Endothelial cell of umbilical vein (primary cell): ENCODE measurements at regions not wholly inside any gene's neighbourhood (a gene's known extent, or its start where the extent isn't known, plus 50 kb on each side); places are given as distances from the start of the nearest gene placed in this dataset.

Source experiments
- BruUV-seq: library from RNA; stranded (reverse); fragments of 400-500 nt; replicated peaks from 2 replicates; lab custom pipeline; 2021; lab: Mats Ljungman, UMichigan
- CTCF ChIA-PET: fragments of 300-600, 350-600 bp; sonication (Branson Sonifier 250); formaldehyde crosslinking; loops from one replicate; lab custom pipeline; 2021; ENCODE audit warnings: antibody characterized with exemption, inconsistent platforms; lab: Charles Lee
- POLR2A ChIA-PET: fragments of 300-600, 350-600 bp; sonication (Branson Sonifier 250); formaldehyde crosslinking; loops from one replicate; lab custom pipeline; 2021; ENCODE audit warnings: antibody characterized with exemption, inconsistent platforms; lab: Charles Lee
- DNase-seq: peaks from one replicate; pipeline ENCODE4 v3.0.0-alpha.2; 2011; ENCODE audit warnings: low read depth, low spot score
- FAIRE-seq: peaks from 2 replicates; lab custom pipeline; 2011; peaks lifted over from hg19 to GRCh38; lab: Jason Lieb, UNC
- H2AFZ ChIP-seq: 2 replicates; pipeline ENCODE4 v1.6.0; 2012; ENCODE audit warnings: low read depth, low read length, control low read depth, inconsistent platforms
- H3K27ac ChIP-seq: 2 replicates; pipeline ENCODE4 v1.5.1; 2011; ENCODE audit warnings: low read depth, mild to moderate bottlenecking, control low read depth, low read length, moderate library complexity; ENCODE audit not compliant: insufficient read depth
- H3K27me3 ChIP-seq, 2 experiments: 2 replicates each; pipeline versions ENCODE4 v1.6.0 to v1.6.1; 2011; ENCODE audit warnings: low read length in 2 of 2, mixed read lengths in 1 of 2; ENCODE audit not compliant: control insufficient read depth in 2 of 2, insufficient read depth in 2 of 2
- H3K36me3 ChIP-seq, 2 experiments: 2 replicates in 1 of 2; 3 replicates in 1 of 2; pipeline ENCODE4 v1.5.1; 2011; ENCODE audit warnings: low read length in 2 of 2, mild to moderate bottlenecking in 1 of 2, moderate library complexity in 1 of 2; ENCODE audit not compliant: control insufficient read depth in 2 of 2, insufficient read depth in 2 of 2; ENCODE audit errors: extremely low read depth in 1 of 2
- H3K4me1 ChIP-seq: 3 replicates; pipeline ENCODE4 v1.5.1; 2011; ENCODE audit warnings: mild to moderate bottlenecking, low read length; ENCODE audit not compliant: control insufficient read depth, insufficient read depth; ENCODE audit errors: extremely low read depth
- H3K4me2 ChIP-seq: 2 replicates; pipeline ENCODE4 v1.6.1; 2011; ENCODE audit warnings: low read length, control low read depth, mixed read lengths; ENCODE audit not compliant: insufficient read depth
- H3K4me3 ChIP-seq, 3 experiments: fragments of 200-600 bp in 1 of 3; sonication (generic), shearing (Covaris generic) in 1 of 3; replicated peaks in 1 of 3; 2 replicates each; pipeline ENCODE4 v1.5.1; 2011 to 2016; ENCODE audit warnings: control low read depth in 3 of 3, low read length in 3 of 3, mild to moderate bottlenecking in 2 of 3, inconsistent platforms in 1 of 3, low read depth in 1 of 3, moderate library complexity in 1 of 3; ENCODE audit not compliant: insufficient read depth in 1 of 3
- H3K79me2 ChIP-seq: 2 replicates; pipeline ENCODE4 v1.6.0; 2012; ENCODE audit warnings: low read length, inconsistent platforms; ENCODE audit not compliant: control insufficient read depth, insufficient read depth
- H3K9ac ChIP-seq: replicated peaks from 2 replicates; pipeline ENCODE3; 2011; ENCODE audit warnings: low read length, control low read depth; ENCODE audit not compliant: insufficient read depth; ENCODE audit errors: extremely low read depth
- H3K9me1 ChIP-seq: replicated peaks from 3 replicates; pipeline ENCODE4 v1.6.0; 2011; ENCODE audit warnings: mild to moderate bottlenecking, low read length; ENCODE audit not compliant: control insufficient read depth, insufficient read depth; ENCODE audit errors: extremely low read depth
- H3K9me3 ChIP-seq: replicated peaks from 2 replicates; pipeline ENCODE4 v1.5.1; 2012; ENCODE audit warnings: low read length, inconsistent platforms; ENCODE audit not compliant: control insufficient read depth, insufficient read depth
- H4K20me1 ChIP-seq: replicated peaks from 2 replicates; pipeline ENCODE3; 2011; ENCODE audit warnings: mild to moderate bottlenecking, low read length; ENCODE audit not compliant: control insufficient read depth, insufficient read depth; ENCODE audit errors: extremely low read depth
- CTCF ChIP-seq, 2 donors: IDR thresholded peaks; 1 replicate in 1 of 2; 2 replicates in 1 of 2; pipeline ENCODE4 v1.5.1; 2011; ENCODE audit warnings: low read length in 2 of 2, mild to moderate bottlenecking in 2 of 2, moderate library complexity in 2 of 2, control low read depth in 1 of 2, inconsistent platforms in 1 of 2, low read depth in 1 of 2; ENCODE audit not compliant: insufficient read depth in 1 of 2; ENCODE audit errors: extremely low read depth in 1 of 2
- EZH2 ChIP-seq: IDR thresholded peaks from 2 replicates; pipeline ENCODE4 v1.6.1; 2012; ENCODE audit warnings: borderline replicate concordance, low read depth, mild to moderate bottlenecking, moderate library complexity, low read length, inconsistent platforms; ENCODE audit not compliant: severe bottlenecking
- FOS ChIP-seq: IDR thresholded peaks from 2 replicates; pipeline ENCODE4 v1.6.1; 2011; ENCODE audit warnings: mild to moderate bottlenecking, low read length, moderate library complexity, borderline replicate concordance; ENCODE audit not compliant: insufficient read depth
- GATA2 ChIP-seq: IDR thresholded peaks from 2 replicates; pipeline ENCODE4 v1.7.0; 2011; ENCODE audit warnings: low read depth, mild to moderate bottlenecking, moderate library complexity, mixed read lengths, low read length; ENCODE audit not compliant: insufficient read length, insufficient read depth
- JUN ChIP-seq: IDR thresholded peaks from 2 replicates; pipeline ENCODE4 v1.6.1; 2011; ENCODE audit warnings: borderline replicate concordance, low read depth; ENCODE audit not compliant: insufficient read length, insufficient read depth
- MAX ChIP-seq: IDR thresholded peaks from 2 replicates; pipeline ENCODE4 v1.6.1; 2011; ENCODE audit not compliant: insufficient read depth, insufficient read length
- MYC ChIP-seq: IDR thresholded peaks from one replicate; pipeline ENCODE4 v1.6.1; 2011; ENCODE audit warnings: mild to moderate bottlenecking, low read depth, low read length
- POLR2A ChIP-seq: IDR thresholded peaks from 2 replicates; pipeline ENCODE4 v1.6.1; 2012; ENCODE audit warnings: low read depth, mild to moderate bottlenecking, control low read depth, low read length
- POLR2AphosphoS5 ChIP-seq: IDR thresholded peaks from 2 replicates; pipeline ENCODE4 v1.6.1; 2012; ENCODE audit warnings: low read depth, mild to moderate bottlenecking, control low read depth, low read length, moderate library complexity; ENCODE audit not compliant: insufficient read depth
- dilution Hi-C: fragments of 300-500 bp; cut with MboI; formaldehyde crosslinking; loops from one replicate; pipeline ENCODE4 v1.15.0; 2019; ENCODE audit warnings: low sequenced_read_pairs; ENCODE audit not compliant: extremely low pct_ligation_motif_present
- intact Hi-C: fragments of 100-400 bp; cut with micrococcal nuclease; formaldehyde crosslinking; loops from one replicate; pipeline ENCODE4 v1.10.0; 2022

- TF ChIP-seq CTCF (IDR thresholded peaks at IDR 0.05; ENCODE audit: extremely low read depth in 1 of 2, insufficient read depth in 1 of 2, low read depth in 1 of 2, low read length in 2 of 2), result no peak
- TF ChIP-seq EZH2, result no peak
- TF ChIP-seq MAX, result no peak
- TF ChIP-seq MYC, result no peak
- TF ChIP-seq FOS, result no peak
- TF ChIP-seq POLR2AphosphoS5, result no peak
- no peak for TF ChIP-seq GATA2
- TF ChIP-seq JUN, result no peak
- no peak for TF ChIP-seq POLR2A
- intact Hi-C loops (no loop called here), dilution Hi-C loops (no loop called here)
- Histone ChIP-seq H4K20me1 (no peaks in the 10 kb centered on the region), H3K4me2 (no peak overlapping the region), H3K4me1 (no peaks in the 10 kb centered on the region), H3K79me2 (no peaks in the 10 kb centered on the region), H3K36me3 (no peaks in the 10 kb centered on the region), H3K9ac (no peak overlapping the region), H3K9me3 (no peaks in the 10 kb centered on the region), H2AFZ (no peak overlapping the region), H3K27me3 (no peaks in the 10 kb centered on the region), H3K4me3 (no peak overlapping the region), H3K9me1 (no peaks in the 10 kb centered on the region), H3K27ac (no peak overlapping the region)
- no TSS peak for BruUV-seq
- DNase-seq (no peak), FAIRE-seq (no peak)
- ChIA-PET POLR2A (no interaction called here), CTCF (no interaction called here)
These were observed 594.3 kb downstream of the STK39 start for GRCh38 chr2:167653131-167653530.
